H1 (cell line): ENCODE measurements at regions not wholly inside any gene's neighbourhood (a gene's known extent, or its start where the extent isn't known, plus 50 kb on each side); places are given as distances from the start of the nearest gene placed in this dataset.

Source experiments
- CTCF ChIA-PET: fragments of 300-600 bp; sonication (Branson Sonifier 250); formaldehyde crosslinking; loops from one replicate; lab custom pipeline; 2021; ENCODE audit not compliant: partially characterized antibody; lab: Charles Lee
- POLR2A ChIA-PET: fragments of 300-600 bp; sonication (Branson Sonifier 250); formaldehyde crosslinking; loops from one replicate; lab custom pipeline; 2021; ENCODE audit warnings: inconsistent platforms; ENCODE audit not compliant: partially characterized antibody; lab: Charles Lee
- DNase-seq, 2 experiments: peaks; one replicate each; pipeline versions ENCODE4 v3.0.0 to v3.0.0-alpha.2; 2010 to 2022; ENCODE audit warnings: low spot score in 2 of 2, low read depth in 1 of 2, mixed read lengths in 1 of 2
- FAIRE-seq: peaks from 2 replicates; lab custom pipeline; 2011; peaks lifted over from hg19 to GRCh38; lab: Jason Lieb, UNC
- H2AFZ ChIP-seq: 2 replicates; pipeline ENCODE4 v1.8.1; 2012; ENCODE audit warnings: low read length, inconsistent platforms
- H2AK5ac ChIP-seq: 2 replicates; pipeline ENCODE4 v1.6.1; 2013; ENCODE audit warnings: low read depth, low read length
- H2BK120ac ChIP-seq: replicated peaks from 2 replicates; pipeline ENCODE3; 2013; ENCODE audit warnings: low read depth, low read length, inconsistent platforms
- H2BK12ac ChIP-seq: 2 replicates; pipeline ENCODE4 v1.6.1; 2013; ENCODE audit warnings: low read depth, low read length
- H2BK15ac ChIP-seq: 2 replicates; pipeline ENCODE4 v1.6.1; 2013; ENCODE audit warnings: low read length
- H2BK20ac ChIP-seq: 2 replicates; pipeline ENCODE4 v1.6.1; 2013; ENCODE audit warnings: low read length
- H2BK5ac ChIP-seq: 2 replicates; pipeline ENCODE4 v1.6.1; 2013; ENCODE audit warnings: low read depth, low read length
- H3K14ac ChIP-seq: 2 replicates; pipeline ENCODE4 v1.6.1; 2013; ENCODE audit warnings: inconsistent platforms; ENCODE audit not compliant: insufficient read length
- H3K18ac ChIP-seq: 2 replicates; pipeline ENCODE4 v1.6.1; 2013; ENCODE audit warnings: low read length; ENCODE audit errors: extremely low read depth
- H3K23ac ChIP-seq: 2 replicates; pipeline ENCODE4 v1.6.1; 2013; ENCODE audit warnings: inconsistent platforms; ENCODE audit not compliant: insufficient read length
- H3K23me2 ChIP-seq: 2 replicates; pipeline ENCODE4 v1.6.1; 2013; ENCODE audit warnings: low read depth, low read length
- H3K27ac ChIP-seq: 2 replicates; pipeline ENCODE4 v1.6.1; 2011; ENCODE audit warnings: low read depth, low read length, inconsistent platforms
- H3K27me3 ChIP-seq, 4 experiments: replicated peaks in 1 of 4; 1 replicate in 1 of 4; 2 replicates in 3 of 4; pipeline versions ENCODE4 v1.6.1 to v1.8.1; 2011 to 2013; ENCODE audit warnings: low read length in 3 of 4, mild to moderate bottlenecking in 3 of 4, inconsistent platforms in 2 of 4, mixed read lengths in 2 of 4, moderate library complexity in 1 of 4; ENCODE audit not compliant: control insufficient read depth in 3 of 4, insufficient read depth in 3 of 4; ENCODE audit errors: extremely low read depth in 1 of 4
- H3K36me3 ChIP-seq, 4 experiments: 2 replicates each; pipeline versions ENCODE4 v1.6.1 to v1.8.1; 2011 to 2013; ENCODE audit warnings: mild to moderate bottlenecking in 4 of 4, low read length in 3 of 4, moderate library complexity in 2 of 4, control low read depth in 1 of 4, inconsistent platforms in 1 of 4; ENCODE audit not compliant: insufficient read depth in 4 of 4, control insufficient read depth in 2 of 4
- H3K4ac ChIP-seq: replicated peaks from 2 replicates; pipeline ENCODE3; 2013; ENCODE audit warnings: low read length, low read depth, mixed read lengths, inconsistent platforms; ENCODE audit not compliant: insufficient read length
- H3K4me1 ChIP-seq, 4 experiments: replicated peaks in 1 of 4; 1 replicate in 1 of 4; 2 replicates in 3 of 4; pipeline versions ENCODE4 v1.6.1 to v1.8.1; 2011 to 2013; ENCODE audit warnings: low read length in 3 of 4, inconsistent platforms in 2 of 4, mixed read lengths in 1 of 4; ENCODE audit not compliant: insufficient read depth in 4 of 4, control insufficient read depth in 3 of 4
- H3K4me2 ChIP-seq, 2 experiments: 2 replicates each; pipeline versions ENCODE4 v1.6.1 to v1.8.1; 2011 to 2013; ENCODE audit warnings: low read depth in 2 of 2, low read length in 2 of 2, control low read depth in 1 of 2, inconsistent platforms in 1 of 2, mild to moderate bottlenecking in 1 of 2; ENCODE audit not compliant: insufficient read depth in 1 of 2
- H3K4me3 ChIP-seq, 4 experiments: fragments of 200-600, 300-600 bp in 1 of 4; sonication (generic), shearing (Covaris generic), sonication (Bioruptor Twin) in 1 of 4; 2 replicates each; pipeline versions ENCODE4 v1.5.1 to v1.8.1; 2011 to 2016; ENCODE audit warnings: low read length in 4 of 4, low read depth in 3 of 4, control low read depth in 2 of 4, inconsistent platforms in 2 of 4, mild to moderate bottlenecking in 2 of 4, mixed read lengths in 1 of 4, moderate library complexity in 1 of 4; ENCODE audit not compliant: insufficient read depth in 2 of 4; ENCODE audit errors: extremely low read depth in 1 of 4
- H3K56ac ChIP-seq: replicated peaks from 2 replicates; pipeline ENCODE3; 2013; ENCODE audit warnings: low read depth, mild to moderate bottlenecking, mixed read lengths, low read length, inconsistent platforms; ENCODE audit not compliant: insufficient read length
- H3K79me1 ChIP-seq: 2 replicates; pipeline ENCODE4 v1.6.1; 2013; ENCODE audit warnings: low read depth, low read length, control low read depth
- H3K79me2 ChIP-seq, 2 experiments: 2 replicates each; pipeline versions ENCODE4 v1.6.1 to v1.8.1; 2012 to 2013; ENCODE audit warnings: low read length in 2 of 2, mild to moderate bottlenecking in 2 of 2, inconsistent platforms in 1 of 2; ENCODE audit not compliant: insufficient read depth in 2 of 2, control insufficient read depth in 1 of 2
- H3K9ac ChIP-seq, 4 experiments: replicated peaks in 1 of 4; 1 replicate in 1 of 4; 2 replicates in 3 of 4; pipeline versions ENCODE4 v1.6.1 to v1.8.1; 2011 to 2013; ENCODE audit warnings: low read depth in 3 of 4, low read length in 3 of 4, control low read depth in 2 of 4, mild to moderate bottlenecking in 2 of 4, moderate library complexity in 2 of 4, inconsistent platforms in 1 of 4; ENCODE audit errors: extremely low read depth in 1 of 4
- H3K9me3 ChIP-seq, 2 experiments: 2 replicates each; pipeline versions ENCODE4 v1.6.1 to v1.8.1; 2012 to 2013; ENCODE audit warnings: mild to moderate bottlenecking in 2 of 2, moderate library complexity in 2 of 2, control low read depth in 1 of 2, inconsistent platforms in 1 of 2, low read depth in 1 of 2, low read length in 1 of 2, mixed read lengths in 1 of 2; ENCODE audit not compliant: insufficient read depth in 2 of 2
- H4K20me1 ChIP-seq, 2 experiments: replicated peaks in 1 of 2; 2 replicates each; pipeline versions ENCODE3 to v1.8.1; 2011 to 2013; ENCODE audit warnings: inconsistent platforms in 2 of 2, low read length in 2 of 2, mild to moderate bottlenecking in 1 of 2; ENCODE audit not compliant: insufficient read depth in 2 of 2, control insufficient read depth in 1 of 2
- H4K5ac ChIP-seq: 2 replicates; pipeline ENCODE4 v1.6.1; 2013; ENCODE audit warnings: low read length, low read depth, mixed read lengths, inconsistent platforms; ENCODE audit not compliant: insufficient read length
- H4K8ac ChIP-seq: 2 replicates; pipeline ENCODE4 v1.8.0; 2013; ENCODE audit warnings: mild to moderate bottlenecking, moderate library complexity, low read length, inconsistent platforms; ENCODE audit not compliant: insufficient read depth; ENCODE audit errors: extremely low read depth
- H4K91ac ChIP-seq: replicated peaks from 2 replicates; pipeline ENCODE3; 2013; ENCODE audit warnings: low read length, mixed read lengths, inconsistent platforms; ENCODE audit not compliant: insufficient read length
- GTF2F1 ChIP-seq: IDR thresholded peaks from 2 replicates; pipeline ENCODE4 v1.6.1; 2012; ENCODE audit warnings: low read depth, low read length, improper control_type of control experiment, borderline replicate concordance
- SIRT6 ChIP-seq: IDR thresholded peaks from one replicate; pipeline ENCODE4 v1.7.1; 2012; ENCODE audit warnings: low read length, inconsistent platforms
- SRF ChIP-seq: IDR thresholded peaks from 2 replicates; pipeline ENCODE4 v1.6.1; 2011; ENCODE audit warnings: mild to moderate bottlenecking, low read depth, low read length, moderate library complexity
- WGBS, 2 experiments: shearing (Covaris generic) in 1 of 2; methylation state at CpG; one replicate each; pipeline versions ENCODE4 v1.1.6 to v1.1.7; 2013 to 2015; ENCODE audit warnings: low lambda C conversion rate in 2 of 2, mixed read lengths in 2 of 2, inconsistent platforms in 1 of 2, low coverage in 1 of 2, missing lambda C conversion rate in 1 of 2; ENCODE audit not compliant: insufficient replicate concordance in 2 of 2, insufficient coverage in 1 of 2, insufficient read length in 1 of 2; ENCODE audit errors: extremely low coverage in 1 of 2, missing lambda C conversion rate in 1 of 2; 5-methylcytosine and 5-hydroxymethylcytosine counted together

GRCh38 chr18:64615021-64615420 lies 466.1 kb upstream of the LINC00305 start:
- Histone ChIP-seq H3K4ac (no peak overlapping the region), H2BK15ac (no peak overlapping the region), H3K79me1 (no peaks in the 10 kb centered on the region), H4K8ac (no peak overlapping the region), H4K5ac (no peak overlapping the region), H2BK20ac (no peak overlapping the region), H2BK120ac (no peak overlapping the region), H3K79me2 (no peaks in the 10 kb centered on the region), H3K27me3 (no peaks in the 10 kb centered on the region), H3K36me3 (no peaks in the 10 kb centered on the region), H3K23ac (no peak overlapping the region), H3K4me2 (no peak overlapping the region)
- CTCF ChIA-PET, result interaction anchor here (0.6 kb wide), 1 partner anchor 1114 kb away, joined by 3 read pairs; no protein-coding TSS in a partner anchor
- no peak for DNase-seq
- TF ChIP-seq SRF, result no peak
- TF ChIP-seq GTF2F1, result no peak
- TF ChIP-seq SIRT6, result no peak
- TF ChIP-seq, all 59 proteins: peak for 0
- Histone ChIP-seq H2AFZ (no peak overlapping the region), H2AK5ac (no peak overlapping the region), H3K18ac (no peak overlapping the region), H3K56ac (no peak overlapping the region), H2BK5ac (no peak overlapping the region), H3K9me3 (no peaks in the 10 kb centered on the region), H4K91ac (no peak overlapping the region), H3K14ac (no peak overlapping the region), H3K9ac (no peak overlapping the region), H2BK12ac (no peak overlapping the region), H3K23me2 (no peaks in the 10 kb centered on the region), H3K4me3 (no peak overlapping the region), H4K20me1 (no peaks in the 10 kb centered on the region), H3K4me1 (no peaks in the 10 kb centered on the region), H3K27ac (no peak overlapping the region)
- FAIRE-seq, result no peak
- POLR2A ChIA-PET, result interaction anchor here (0.6 kb wide), 1 partner anchor 9 kb away, joined by 3 read pairs; no protein-coding TSS in a partner anchor
- 94% methylated on average over 1 of the region's 1 CpG; no CpG with 5 or more reads in 1 of the 2 experiments for WGBS, 2 experiments
